ENCODE measurements at regions not wholly inside any gene's neighbourhood (a gene's known extent, or its start where the extent isn't known, plus 50 kb on each side); places are given as distances from the start of the nearest gene placed in this dataset.

GRCh38 chrX:45309096-45309495 is 108.4 kb upstream of the DIPK2B start:
- no peak for TF ChIP-seq GABPA (IDR thresholded peaks at IDR 0.05; ENCODE audit: low read depth)
- no peak for TF ChIP-seq POLR2AphosphoS5 (IDR thresholded peaks at IDR 0.05; ENCODE audit: low read depth)
